HL-60 (cell line): ENCODE measurements at regions not wholly inside any gene's neighbourhood (a gene's known extent, or its start where the extent isn't known, plus 50 kb on each side); places are given as distances from the start of the nearest gene placed in this dataset.
"Not testable (repeated sequence)": the region's sequence is repeated elsewhere in the genome, so short reads cannot be mapped to it uniquely, and the experiment has no call there.

ENCODE experiments used
- GABPA ChIP-seq: IDR thresholded peaks from 2 replicates; pipeline ENCODE4 v1.6.1; 2012; ENCODE audit warnings: low read depth
- POLR2AphosphoS5 ChIP-seq: IDR thresholded peaks from 2 replicates; pipeline ENCODE4 v1.6.1; 2012; ENCODE audit warnings: low read depth
- REST ChIP-seq: IDR thresholded peaks from 2 replicates; pipeline ENCODE4 v1.6.1; 2012; ENCODE audit warnings: low read depth; ENCODE audit not compliant: insufficient replicate concordance
- SPI1 ChIP-seq: IDR thresholded peaks from 2 replicates; pipeline ENCODE4 v1.6.1; 2012; ENCODE audit warnings: low read depth, mild to moderate bottlenecking, borderline replicate concordance
- TF ChIP-seq, protein P1 (sequence below): IDR thresholded peaks from one replicate; pipeline ENCODE4 v1.5.1; 2011; ENCODE audit warnings: low read length, control low read depth, inconsistent platforms; ENCODE audit not compliant: insufficient read depth

DNA sequence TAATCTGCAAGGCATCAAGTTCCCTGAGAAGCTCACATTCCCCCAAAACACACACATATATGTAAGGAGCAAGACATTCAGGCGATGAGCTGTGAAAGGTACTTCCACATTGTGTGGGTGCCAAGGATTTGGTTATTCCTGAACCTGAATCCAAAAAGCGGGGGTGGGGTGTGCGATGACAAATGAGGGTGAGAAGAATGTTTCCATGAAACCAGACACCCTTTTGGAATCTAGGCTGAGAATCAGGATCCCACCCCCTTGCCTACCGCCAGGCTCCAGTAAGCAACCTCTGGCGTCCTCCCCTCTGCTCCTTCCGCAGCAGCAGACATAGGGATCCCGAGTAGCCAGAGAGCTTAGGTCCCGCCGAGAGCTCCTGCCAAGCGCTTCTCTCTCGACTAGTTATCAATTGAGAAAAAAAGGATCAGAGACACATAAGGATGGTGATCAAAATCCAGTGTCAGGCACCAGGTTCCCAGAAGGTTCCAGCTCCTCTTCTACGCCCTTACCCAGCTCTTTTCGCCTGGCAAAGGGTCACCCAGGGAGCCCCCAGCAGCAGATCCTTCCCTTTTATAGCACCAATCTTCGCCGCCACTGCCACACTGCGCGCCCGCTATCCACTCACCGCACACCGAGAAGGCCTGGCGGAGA is 191.1 kb downstream of the USP22 start:
- TF ChIP-seq, protein P1, sequence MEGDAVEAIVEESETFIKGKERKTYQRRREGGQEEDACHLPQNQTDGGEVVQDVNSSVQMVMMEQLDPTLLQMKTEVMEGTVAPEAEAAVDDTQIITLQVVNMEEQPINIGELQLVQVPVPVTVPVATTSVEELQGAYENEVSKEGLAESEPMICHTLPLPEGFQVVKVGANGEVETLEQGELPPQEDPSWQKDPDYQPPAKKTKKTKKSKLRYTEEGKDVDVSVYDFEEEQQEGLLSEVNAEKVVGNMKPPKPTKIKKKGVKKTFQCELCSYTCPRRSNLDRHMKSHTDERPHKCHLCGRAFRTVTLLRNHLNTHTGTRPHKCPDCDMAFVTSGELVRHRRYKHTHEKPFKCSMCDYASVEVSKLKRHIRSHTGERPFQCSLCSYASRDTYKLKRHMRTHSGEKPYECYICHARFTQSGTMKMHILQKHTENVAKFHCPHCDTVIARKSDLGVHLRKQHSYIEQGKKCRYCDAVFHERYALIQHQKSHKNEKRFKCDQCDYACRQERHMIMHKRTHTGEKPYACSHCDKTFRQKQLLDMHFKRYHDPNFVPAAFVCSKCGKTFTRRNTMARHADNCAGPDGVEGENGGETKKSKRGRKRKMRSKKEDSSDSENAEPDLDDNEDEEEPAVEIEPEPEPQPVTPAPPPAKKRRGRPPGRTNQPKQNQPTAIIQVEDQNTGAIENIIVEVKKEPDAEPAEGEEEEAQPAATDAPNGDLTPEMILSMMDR, result not testable (repeated sequence)
- not testable (repeated sequence) for TF ChIP-seq REST, POLR2AphosphoS5, GABPA, SPI1
